NCI-H82 (cell line): ENCODE measurements at regions not wholly inside any gene's neighbourhood (a gene's known extent, or its start where the extent isn't known, plus 50 kb on each side); places are given as distances from the start of the nearest gene placed in this dataset.
"Not testable (repeated sequence)": the region's sequence is repeated elsewhere in the genome, so short reads cannot be mapped to it uniquely, and the experiment has no call there.

ENCODE experiments used
- DNase-seq: peaks from one replicate; lab custom pipeline; 2025; lab: John Stamatoyannopoulos, UW

- DNase-seq, result no peak
Observed at GRCh38 chr14:48582938-48583337, 907.5 kb upstream of the MDGA2 start.

GRCh38 chr14:48580692-48581091, 905.3 kb upstream of the MDGA2 start:
- DNase-seq, result no peak

- peak; percentile 65 for DNase-seq
Observed at GRCh38 chr14:48575772-48576171, 900.4 kb upstream of the MDGA2 start.

- no peak for DNase-seq
Observed at GRCh38 chr14:48568688-48569087, 893.3 kb upstream of the MDGA2 start.

- no peak for DNase-seq
Observed at GRCh38 chr14:48568252-48568651, 892.8 kb upstream of the MDGA2 start.

- no peak for DNase-seq
Observed at GRCh38 chr14:48563489-48563888, 888.1 kb upstream of the MDGA2 start.

- not testable (repeated sequence) for DNase-seq
Observed at GRCh38 chr14:48561438-48561837, 886.0 kb upstream of the MDGA2 start.

- no peak for DNase-seq
Observed at GRCh38 chr14:48560421-48560820, 885.0 kb upstream of the MDGA2 start.

GRCh38 chr14:48553443-48553842, 878.0 kb upstream of the MDGA2 start:
- DNase-seq, result no peak

GRCh38 chr14:48546996-48547395, 871.6 kb upstream of the MDGA2 start:
- DNase-seq, result no peak

GRCh38 chr14:48537600-48537999, 862.2 kb upstream of the MDGA2 start:
- no peak for DNase-seq

GRCh38 chr14:48536318-48536717, 860.9 kb upstream of the MDGA2 start:
- DNase-seq, result peak; percentile 44

- no peak for DNase-seq
Observed at GRCh38 chr14:48527832-48528231, 852.4 kb upstream of the MDGA2 start.

GRCh38 chr14:48526307-48526706, 850.9 kb upstream of the MDGA2 start:
- DNase-seq, result no peak

- no peak for DNase-seq
Observed at GRCh38 chr14:48504921-48505320, 829.5 kb upstream of the MDGA2 start.

GRCh38 chr14:48490756-48491155, 815.4 kb upstream of the MDGA2 start:
- no peak for DNase-seq

GRCh38 chr14:48473944-48474343, 798.5 kb upstream of the MDGA2 start:
- DNase-seq, result no peak

- no peak for DNase-seq
Observed at GRCh38 chr14:48456051-48456450, 780.6 kb upstream of the MDGA2 start.

- DNase-seq, result no peak
Observed at GRCh38 chr14:48454887-48455286, 779.5 kb upstream of the MDGA2 start.

- DNase-seq, result no peak
Observed at GRCh38 chr14:48452437-48452995, 777.1 kb upstream of the MDGA2 start.

- no peak for DNase-seq
Observed at GRCh38 chr14:48435221-48435620, 759.8 kb upstream of the MDGA2 start.

- DNase-seq, result no peak
Observed at GRCh38 chr14:48430805-48431204, 755.4 kb upstream of the MDGA2 start.

- no peak for DNase-seq
Observed at GRCh38 chr14:48429512-48429911, 754.1 kb upstream of the MDGA2 start.

GRCh38 chr14:48417715-48418500, 742.5 kb upstream of the MDGA2 start:
- DNase-seq, result no peak
